ENCODE measurements at regions not wholly inside any gene's neighbourhood (a gene's known extent, or its start where the extent isn't known, plus 50 kb on each side); places are given as distances from the start of the nearest gene placed in this dataset.

DNA sequence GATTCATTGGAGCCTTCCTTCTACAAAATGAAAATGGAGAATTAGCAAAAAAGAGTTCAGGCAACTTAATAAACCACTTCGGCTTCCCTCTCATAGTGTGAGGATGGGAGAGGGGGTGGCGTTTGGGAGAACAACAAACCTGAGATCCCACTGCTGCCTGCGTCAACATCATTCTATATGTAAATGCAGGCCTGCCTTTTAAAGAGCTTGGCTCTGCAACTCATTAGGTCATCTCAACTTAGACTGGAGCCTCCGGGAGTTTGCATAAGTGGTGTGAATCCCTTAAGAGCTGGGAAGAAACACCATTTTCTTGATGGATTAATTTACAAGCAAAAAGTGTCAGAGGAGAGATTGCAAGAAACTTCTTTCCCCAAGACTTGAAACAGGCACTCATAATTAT lies 127.6 kb upstream of the DAB1 start:
- TF ChIP-seq, protein P1, sequence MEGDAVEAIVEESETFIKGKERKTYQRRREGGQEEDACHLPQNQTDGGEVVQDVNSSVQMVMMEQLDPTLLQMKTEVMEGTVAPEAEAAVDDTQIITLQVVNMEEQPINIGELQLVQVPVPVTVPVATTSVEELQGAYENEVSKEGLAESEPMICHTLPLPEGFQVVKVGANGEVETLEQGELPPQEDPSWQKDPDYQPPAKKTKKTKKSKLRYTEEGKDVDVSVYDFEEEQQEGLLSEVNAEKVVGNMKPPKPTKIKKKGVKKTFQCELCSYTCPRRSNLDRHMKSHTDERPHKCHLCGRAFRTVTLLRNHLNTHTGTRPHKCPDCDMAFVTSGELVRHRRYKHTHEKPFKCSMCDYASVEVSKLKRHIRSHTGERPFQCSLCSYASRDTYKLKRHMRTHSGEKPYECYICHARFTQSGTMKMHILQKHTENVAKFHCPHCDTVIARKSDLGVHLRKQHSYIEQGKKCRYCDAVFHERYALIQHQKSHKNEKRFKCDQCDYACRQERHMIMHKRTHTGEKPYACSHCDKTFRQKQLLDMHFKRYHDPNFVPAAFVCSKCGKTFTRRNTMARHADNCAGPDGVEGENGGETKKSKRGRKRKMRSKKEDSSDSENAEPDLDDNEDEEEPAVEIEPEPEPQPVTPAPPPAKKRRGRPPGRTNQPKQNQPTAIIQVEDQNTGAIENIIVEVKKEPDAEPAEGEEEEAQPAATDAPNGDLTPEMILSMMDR (IDR thresholded peaks at IDR 0.05): no peak
- TF ChIP-seq POLR2A (IDR thresholded peaks at IDR 0.05): no peak
